K562 (cell line): ENCODE measurements at regions not wholly inside any gene's neighbourhood (a gene's known extent, or its start where the extent isn't known, plus 50 kb on each side); places are given as distances from the start of the nearest gene placed in this dataset.

ENCODE experiments used
- ATAC-seq: fragments of 200-7000 bp; cut with Tn5 transposase; 3 replicates; pipeline ENCODE4 v1.9.1; 2020; ENCODE audit warnings: moderate library complexity
- BruUV-seq: library from RNA; stranded (reverse); fragments of 400-500 nt; replicated peaks from 2 replicates; lab custom pipeline; 2021; lab: Mats Ljungman, UMichigan
- CTCF ChIA-PET: fragments of 300-600 bp; formaldehyde crosslinking; extraction: SDS; loops from one replicate; lab custom pipeline; 2021; ENCODE audit warnings: low intra/inter-chr PET ratio; lab: Yijun Ruan, JAX
- POLR2A ChIA-PET: fragments of 300-600, 350-650 bp; sonication (Branson Sonifier 250); formaldehyde crosslinking; extraction: SDS; loops from one replicate; lab custom pipeline; 2021; ENCODE audit warnings: antibody characterized with exemption, inconsistent platforms; lab: Yijun Ruan, JAX
- DNase-seq, 4 experiments: peaks; one replicate each; pipeline versions ENCODE4 v3.0.0 to v3.0.0-alpha.2; 2011 to 2018; ENCODE audit warnings: low spot score in 3 of 4, mixed read lengths in 3 of 4; ENCODE audit errors: extremely low read depth in 1 of 4
- FAIRE-seq: peaks from 2 replicates; lab custom pipeline; 2011; peaks lifted over from hg19 to GRCh38; lab: Jason Lieb, UNC
- H2AFZ ChIP-seq: 2 replicates; pipeline ENCODE4 v1.6.0; 2011; ENCODE audit warnings: low read depth, low read length, control low read depth, inconsistent platforms
- H3K27ac ChIP-seq: fragments of 200-600 bp; 3 replicates; pipeline ENCODE4 v1.8.0; 2011; ENCODE audit warnings: low read depth, mild to moderate bottlenecking, control low read depth, inconsistent platforms, low read length, moderate library complexity, mixed read lengths; ENCODE audit errors: extremely low read depth
- H3K27me3 ChIP-seq, 2 experiments: fragments of 300-600 bp in 1 of 2; 2 replicates in 1 of 2; 3 replicates in 1 of 2; pipeline versions ENCODE4 v1.6.0 to v1.8.0; 2011; ENCODE audit warnings: inconsistent platforms in 2 of 2, low read length in 2 of 2, mild to moderate bottlenecking in 1 of 2, mixed read lengths in 1 of 2, moderate library complexity in 1 of 2; ENCODE audit not compliant: control insufficient read depth in 2 of 2, insufficient read depth in 2 of 2
- H3K36me3 ChIP-seq: fragments of 300-600 bp; 3 replicates; pipeline ENCODE4 v1.8.0; 2011; ENCODE audit warnings: mild to moderate bottlenecking, low read length, inconsistent platforms; ENCODE audit not compliant: control insufficient read depth, insufficient read depth
- H3K4me1 ChIP-seq, 2 experiments: fragments of 200-600 bp in 1 of 2; replicated peaks in 1 of 2; 2 replicates in 1 of 2; 3 replicates in 1 of 2; pipeline versions ENCODE4 v1.5.1 to v1.8.0; 2011; ENCODE audit warnings: inconsistent platforms in 2 of 2, low read length in 2 of 2, mild to moderate bottlenecking in 1 of 2, mixed read lengths in 1 of 2, moderate library complexity in 1 of 2; ENCODE audit not compliant: control insufficient read depth in 2 of 2, insufficient read depth in 2 of 2
- H3K4me2 ChIP-seq: 2 replicates; pipeline ENCODE4 v1.6.1; 2011; ENCODE audit warnings: low read length, control low read depth, inconsistent platforms, mixed read lengths; ENCODE audit not compliant: insufficient read depth
- H3K4me3 ChIP-seq: fragments of 200-600 bp; sonication (generic), shearing (Covaris generic); 2 replicates; pipeline ENCODE4 v1.5.1; 2016; ENCODE audit warnings: control low read depth, inconsistent platforms
- H3K79me2 ChIP-seq: fragments of 200-600 bp; 3 replicates; pipeline ENCODE4 v1.8.0; 2011; ENCODE audit warnings: low read length, inconsistent platforms; ENCODE audit not compliant: control insufficient read depth, insufficient read depth
- H3K9ac ChIP-seq, 2 experiments: 2 replicates each; pipeline versions ENCODE4 v1.6.0 to v1.6.1; 2011; ENCODE audit warnings: low read depth in 2 of 2, low read length in 2 of 2, control low read depth in 1 of 2, inconsistent platforms in 1 of 2, mild to moderate bottlenecking in 1 of 2, mixed read lengths in 1 of 2; ENCODE audit not compliant: insufficient read depth in 1 of 2
- H3K9me1 ChIP-seq: one replicate; pipeline ENCODE4 v1.6.0; 2011; ENCODE audit warnings: inconsistent platforms, mild to moderate bottlenecking, low read length, moderate library complexity; ENCODE audit not compliant: control insufficient read depth, insufficient read depth
- H3K9me3 ChIP-seq: replicated peaks from 2 replicates; pipeline ENCODE4 v1.5.1; 2011; ENCODE audit warnings: low read depth, low read length, inconsistent platforms; ENCODE audit not compliant: control insufficient read depth, insufficient read depth
- H4K20me1 ChIP-seq: replicated peaks from 2 replicates; pipeline ENCODE4 v1.6.1; 2011; ENCODE audit warnings: low read length, inconsistent platforms, mixed read lengths; ENCODE audit not compliant: control insufficient read depth, insufficient read depth
- CBFA2T3 ChIP-seq: fragments of 450-650 bp; IDR thresholded peaks from 2 replicates; pipeline ENCODE4 v1.6.1; 2017
- CEBPG ChIP-seq, 3 experiments: fragments of 200-800 bp in 1 of 3; sonication (Bioruptor generic) in 1 of 3; sonication (generic) in 1 of 3; formaldehyde crosslinking in 1 of 3; IDR thresholded peaks in 2 of 3; conservative IDR thresholded peaks in 1 of 3; 2 replicates each; pipeline versions ENCODE4 v1.6.1 to v1.8.0; 2016 to 2022; ENCODE audit warnings: missing compliant biosample characterization in 2 of 3, missing genetic modification characterization in 2 of 3, mild to moderate bottlenecking in 1 of 3, missing genetic modification reagents in 1 of 3
- CHD4 ChIP-seq: fragments of 200-600 bp; sonication (generic); IDR thresholded peaks from 3 replicates; pipeline ENCODE4 v1.6.1; 2012; ENCODE audit warnings: low read depth, mild to moderate bottlenecking, mixed read lengths, low read length, inconsistent platforms; ENCODE audit not compliant: insufficient read depth, insufficient replicate concordance, poor library complexity, severe bottlenecking
- ETV5 ChIP-seq: sonication (generic); formaldehyde crosslinking; IDR thresholded peaks from 2 replicates; pipeline ENCODE4 v1.4.0; 2020; ENCODE audit warnings: low read depth, mild to moderate bottlenecking, missing genetic modification reagents
- KAT8 ChIP-seq: fragments of 450-650 bp; IDR thresholded peaks from 2 replicates; pipeline ENCODE4 v1.6.1; 2016; ENCODE audit warnings: low read depth, mild to moderate bottlenecking
- MEIS2 ChIP-seq: fragments of 450-650 bp; IDR thresholded peaks from 2 replicates; pipeline ENCODE4 v1.6.1; 2014; ENCODE audit warnings: mild to moderate bottlenecking; ENCODE audit not compliant: partially characterized antibody
- NFE2 ChIP-seq: IDR thresholded peaks from 2 replicates; pipeline ENCODE4 v1.6.1; 2014; ENCODE audit warnings: antibody characterized with exemption, low read depth
- PHTF2 ChIP-seq: fragments of 250-450 bp; sonication (Bioruptor Pico); IDR thresholded peaks from 2 replicates; pipeline ENCODE4 v1.5.0; 2021; ENCODE audit warnings: mild to moderate bottlenecking
- RFX1 ChIP-seq: fragments of 450-650 bp; IDR thresholded peaks from 2 replicates; pipeline ENCODE4 v1.6.1; 2016; ENCODE audit warnings: mild to moderate bottlenecking, moderate library complexity
- SMARCA4 ChIP-seq: fragments of 450-650 bp; IDR thresholded peaks from 2 replicates; pipeline ENCODE4 v1.6.1; 2016
- ZNF24 ChIP-seq: fragments of 450-650 bp; IDR thresholded peaks from 2 replicates; pipeline ENCODE4 v1.6.1; 2016
- ZNF507 ChIP-seq: conservative IDR thresholded peaks from 2 replicates; pipeline ENCODE4 v1.6.1; 2017; ENCODE audit warnings: missing genetic modification characterization, missing compliant biosample characterization
- ZNF79 ChIP-seq: fragments of 250-450 bp; sonication (Bioruptor Pico); IDR thresholded peaks from 2 replicates; pipeline ENCODE4 v1.4.0; 2020; ENCODE audit warnings: low read depth, mild to moderate bottlenecking, moderate library complexity
- WGBS: fragments of 100-300 bp; shearing (Covaris generic); methylation state at CpG from one replicate; pipeline ENCODE4 v1.1.6; 2016; ENCODE audit warnings: low coverage, mixed read lengths; ENCODE audit not compliant: insufficient coverage; ENCODE audit errors: missing lambda C conversion rate; 5-methylcytosine and 5-hydroxymethylcytosine counted together
- in situ Hi-C: fragments of 300-500 bp; cut with MboI; formaldehyde crosslinking; loops from 4 replicates; pipeline ENCODE4 v1.15.0; 2018; ENCODE audit warnings: inconsistent platforms, mixed read lengths
- intact Hi-C: fragments of 100-400 bp; cut with micrococcal nuclease; formaldehyde crosslinking; loops from 2 replicates; pipeline ENCODE4 v1.14.2; 2022
- TF ChIP-seq, protein P1 (sequence below): fragments of 250-450 bp; sonication (Bioruptor Pico); IDR thresholded peaks from 2 replicates; pipeline ENCODE4 v1.8.0; 2022; ENCODE audit warnings: moderate library complexity, mild to moderate bottlenecking, inconsistent platforms
- TF ChIP-seq, protein P2 (sequence below): fragments of 250-450 bp; sonication (Bioruptor Pico); IDR thresholded peaks from 2 replicates; pipeline ENCODE4 v1.4.0; 2020; ENCODE audit warnings: mild to moderate bottlenecking, moderate library complexity
- TF ChIP-seq, protein P3 (sequence below): sonication (generic); formaldehyde crosslinking; IDR thresholded peaks from 2 replicates; pipeline ENCODE4 v1.8.1; 2022; ENCODE audit warnings: missing genetic modification reagents
- TF ChIP-seq, protein P4 (sequence below), 3 experiments: IDR thresholded peaks in 2 of 3; conservative IDR thresholded peaks in 1 of 3; 2 replicates each; pipeline ENCODE4 v1.5.1; 2011 to 2012; ENCODE audit warnings: low read length in 3 of 3, mild to moderate bottlenecking in 3 of 3, control low read depth in 2 of 3, improper control_type of control experiment in 1 of 3, inconsistent platforms in 1 of 3, low read depth in 1 of 3, mixed read lengths in 1 of 3, moderate library complexity in 1 of 3; ENCODE audit not compliant: insufficient read depth in 2 of 3

DNA sequence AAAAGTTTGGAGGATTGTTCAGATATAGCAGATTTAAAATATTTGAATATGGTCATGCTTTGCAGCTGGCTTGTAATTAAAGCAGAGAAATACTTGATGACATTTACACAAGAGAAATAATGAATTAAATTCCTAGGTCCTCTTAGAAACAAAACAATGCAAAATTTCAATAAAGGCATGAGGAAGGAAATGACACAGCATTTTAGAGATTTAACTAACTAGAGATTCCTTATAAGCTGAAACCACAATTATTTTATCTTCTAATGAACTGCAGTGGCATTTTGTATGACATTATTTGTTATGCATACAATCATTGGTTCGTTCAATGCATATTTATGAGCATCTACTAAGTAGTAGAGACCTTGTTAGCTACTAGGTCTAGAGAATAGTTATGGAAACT, 490.9 kb downstream of the ZWINT start (continued):
- no peak for TF ChIP-seq CBFA2T3
- TF ChIP-seq MEIS2, result no peak
- no peak for TF ChIP-seq ETV5
- TF ChIP-seq CEBPG (CRISPR knock-in tag; IDR thresholded peaks at IDR 0.05), result no peak
- TF ChIP-seq CEBPG (tag; conservative IDR thresholded peaks at IDR 0.05 in 1 of 2, IDR thresholded peaks at IDR 0.05 in 1 of 2), result no peak

DNA sequence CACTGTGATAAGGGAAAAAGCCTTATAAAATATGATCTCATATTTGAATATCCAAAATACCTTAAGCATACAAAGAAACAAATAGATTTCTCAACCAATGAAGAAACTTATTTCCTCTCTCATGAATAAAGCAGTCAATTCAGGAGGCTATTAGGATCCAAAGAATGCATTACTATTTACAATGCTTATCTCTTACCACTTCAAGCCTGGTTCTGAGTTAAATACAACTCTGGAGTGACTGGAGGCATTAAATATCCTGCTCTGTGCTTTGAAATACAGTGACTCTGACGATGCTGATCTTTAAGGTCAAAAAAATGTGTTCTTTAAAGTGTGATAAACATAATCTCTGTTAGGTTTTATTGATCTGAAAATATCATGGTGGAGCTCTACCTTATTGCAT, 493.2 kb downstream of the ZWINT start:
- POLR2A ChIA-PET, result no interaction called here
- WGBS, result 0% methylated on average over 1 of the region's 1 CpG
- H2AFZ ChIP-seq, result no peak overlapping the region
- no peak for TF ChIP-seq NFE2
- TF ChIP-seq, protein P1, sequence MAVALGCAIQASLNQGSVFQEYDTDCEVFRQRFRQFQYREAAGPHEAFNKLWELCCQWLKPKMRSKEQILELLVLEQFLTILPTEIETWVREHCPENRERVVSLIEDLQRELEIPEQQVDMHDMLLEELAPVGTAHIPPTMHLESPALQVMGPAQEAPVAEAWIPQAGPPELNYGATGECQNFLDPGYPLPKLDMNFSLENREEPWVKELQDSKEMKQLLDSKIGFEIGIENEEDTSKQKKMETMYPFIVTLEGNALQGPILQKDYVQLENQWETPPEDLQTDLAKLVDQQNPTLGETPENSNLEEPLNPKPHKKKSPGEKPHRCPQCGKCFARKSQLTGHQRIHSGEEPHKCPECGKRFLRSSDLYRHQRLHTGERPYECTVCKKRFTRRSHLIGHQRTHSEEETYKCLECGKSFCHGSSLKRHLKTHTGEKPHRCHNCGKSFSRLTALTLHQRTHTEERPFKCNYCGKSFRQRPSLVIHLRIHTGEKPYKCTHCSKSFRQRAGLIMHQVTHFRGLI, result no peak
- no peak for TF ChIP-seq ZNF507
- TF ChIP-seq, protein P2, sequence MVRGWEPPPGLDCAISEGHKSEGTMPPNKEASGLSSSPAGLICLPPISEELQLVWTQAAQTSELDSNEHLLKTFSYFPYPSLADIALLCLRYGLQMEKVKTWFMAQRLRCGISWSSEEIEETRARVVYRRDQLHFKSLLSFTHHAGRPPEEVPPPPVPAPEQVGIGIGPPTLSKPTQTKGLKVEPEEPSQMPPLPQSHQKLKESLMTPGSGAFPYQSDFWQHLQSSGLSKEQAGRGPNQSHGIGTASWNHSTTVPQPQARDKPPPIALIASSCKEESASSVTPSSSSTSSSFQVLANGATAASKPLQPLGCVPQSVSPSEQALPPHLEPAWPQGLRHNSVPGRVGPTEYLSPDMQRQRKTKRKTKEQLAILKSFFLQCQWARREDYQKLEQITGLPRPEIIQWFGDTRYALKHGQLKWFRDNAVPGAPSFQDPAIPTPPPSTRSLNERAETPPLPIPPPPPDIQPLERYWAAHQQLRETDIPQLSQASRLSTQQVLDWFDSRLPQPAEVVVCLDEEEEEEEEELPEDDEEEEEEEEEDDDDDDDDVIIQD, result no peak
- no peak for TF ChIP-seq PHTF2 (CRISPR knock-in tag)
- TF ChIP-seq, protein P3, sequence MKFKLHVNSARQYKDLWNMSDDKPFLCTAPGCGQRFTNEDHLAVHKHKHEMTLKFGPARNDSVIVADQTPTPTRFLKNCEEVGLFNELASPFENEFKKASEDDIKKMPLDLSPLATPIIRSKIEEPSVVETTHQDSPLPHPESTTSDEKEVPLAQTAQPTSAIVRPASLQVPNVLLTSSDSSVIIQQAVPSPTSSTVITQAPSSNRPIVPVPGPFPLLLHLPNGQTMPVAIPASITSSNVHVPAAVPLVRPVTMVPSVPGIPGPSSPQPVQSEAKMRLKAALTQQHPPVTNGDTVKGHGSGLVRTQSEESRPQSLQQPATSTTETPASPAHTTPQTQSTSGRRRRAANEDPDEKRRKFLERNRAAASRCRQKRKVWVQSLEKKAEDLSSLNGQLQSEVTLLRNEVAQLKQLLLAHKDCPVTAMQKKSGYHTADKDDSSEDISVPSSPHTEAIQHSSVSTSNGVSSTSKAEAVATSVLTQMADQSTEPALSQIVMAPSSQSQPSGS (CRISPR knock-in tag), result no peak
- no peak for TF ChIP-seq KAT8
- no peak for TF ChIP-seq RFX1
- TF ChIP-seq SMARCA4, result no peak
- TF ChIP-seq ZNF24, result no peak
- no peak for TF ChIP-seq ZNF79 (CRISPR knock-in tag)
- no peak for TF ChIP-seq CHD4
- no peak for TF ChIP-seq ETV5
- TF ChIP-seq, protein P4, sequence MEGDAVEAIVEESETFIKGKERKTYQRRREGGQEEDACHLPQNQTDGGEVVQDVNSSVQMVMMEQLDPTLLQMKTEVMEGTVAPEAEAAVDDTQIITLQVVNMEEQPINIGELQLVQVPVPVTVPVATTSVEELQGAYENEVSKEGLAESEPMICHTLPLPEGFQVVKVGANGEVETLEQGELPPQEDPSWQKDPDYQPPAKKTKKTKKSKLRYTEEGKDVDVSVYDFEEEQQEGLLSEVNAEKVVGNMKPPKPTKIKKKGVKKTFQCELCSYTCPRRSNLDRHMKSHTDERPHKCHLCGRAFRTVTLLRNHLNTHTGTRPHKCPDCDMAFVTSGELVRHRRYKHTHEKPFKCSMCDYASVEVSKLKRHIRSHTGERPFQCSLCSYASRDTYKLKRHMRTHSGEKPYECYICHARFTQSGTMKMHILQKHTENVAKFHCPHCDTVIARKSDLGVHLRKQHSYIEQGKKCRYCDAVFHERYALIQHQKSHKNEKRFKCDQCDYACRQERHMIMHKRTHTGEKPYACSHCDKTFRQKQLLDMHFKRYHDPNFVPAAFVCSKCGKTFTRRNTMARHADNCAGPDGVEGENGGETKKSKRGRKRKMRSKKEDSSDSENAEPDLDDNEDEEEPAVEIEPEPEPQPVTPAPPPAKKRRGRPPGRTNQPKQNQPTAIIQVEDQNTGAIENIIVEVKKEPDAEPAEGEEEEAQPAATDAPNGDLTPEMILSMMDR (IDR thresholded peaks at IDR 0.05 in 2 of 3, conservative IDR thresholded peaks at IDR 0.05 in 1 of 3; ENCODE audit: insufficient read depth in 2 of 3, low read depth in 1 of 3, low read length in 3 of 3), result no peak

More for the DNA sequence above, 493.2 kb downstream of the ZWINT start:
- DNase-seq (no peak), FAIRE-seq (no peak), ATAC-seq (no peak)
- intact Hi-C loops, result no loop called here
- no peaks in the 10 kb centered on the region for H3K9me3 ChIP-seq
- H3K4me2 ChIP-seq, result no peak overlapping the region
- H3K27me3 ChIP-seq, result no peaks in the 10 kb centered on the region
- BruUV-seq, result no TSS peak
- CTCF ChIA-PET, result no interaction called here
- no peaks in the 10 kb centered on the region for H3K79me2 ChIP-seq
- no peaks in the 10 kb centered on the region for H4K20me1 ChIP-seq
- H3K4me3 ChIP-seq, result no peak overlapping the region
- in situ Hi-C loops, result no loop called here
- no peak overlapping the region for H3K27ac ChIP-seq
- H3K9me1 ChIP-seq, result no peaks in the 10 kb centered on the region
- H3K4me1 ChIP-seq, result no peaks in the 10 kb centered on the region
- no peak overlapping the region for H3K9ac ChIP-seq
- H3K36me3 ChIP-seq, result no peaks in the 10 kb centered on the region
